ENCODE measurements at regions not wholly inside any gene's neighbourhood (a gene's known extent, or its start where the extent isn't known, plus 50 kb on each side); places are given as distances from the start of the nearest gene placed in this dataset.

DNA sequence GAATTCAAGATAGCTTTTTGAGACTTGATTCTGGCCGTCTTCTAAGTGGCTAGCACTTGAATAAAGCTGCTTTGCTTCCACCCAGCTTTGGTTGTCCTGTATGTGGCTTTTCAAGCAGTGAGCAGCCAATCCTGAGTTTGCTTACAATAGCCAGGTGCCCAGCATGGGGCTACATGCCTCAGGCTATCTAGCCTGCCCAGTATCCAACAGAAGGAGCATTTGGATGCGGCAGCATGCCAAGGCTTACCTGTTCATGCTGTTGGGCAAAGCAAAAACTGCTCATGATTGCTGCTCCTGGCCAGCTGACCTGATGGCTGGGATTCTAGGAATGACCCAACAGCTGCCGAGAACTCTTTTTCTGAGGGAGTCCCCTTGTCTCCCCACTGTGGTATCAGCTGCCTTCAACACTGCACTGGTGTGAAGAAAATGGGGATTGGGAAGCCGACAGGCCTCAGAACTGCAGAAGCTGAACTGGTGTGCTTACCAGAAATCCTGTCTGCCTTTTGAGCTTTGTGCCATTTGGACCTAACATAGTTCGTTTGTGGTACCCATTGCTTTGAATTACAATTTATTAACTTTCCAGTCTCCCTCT lies 618.9 kb upstream of the IGFBP3 start:
- no peak for TF ChIP-seq POLR2A (IDR thresholded peaks at IDR 0.05; ENCODE audit: extremely low read depth, insufficient read length)
- TF ChIP-seq, protein P1, sequence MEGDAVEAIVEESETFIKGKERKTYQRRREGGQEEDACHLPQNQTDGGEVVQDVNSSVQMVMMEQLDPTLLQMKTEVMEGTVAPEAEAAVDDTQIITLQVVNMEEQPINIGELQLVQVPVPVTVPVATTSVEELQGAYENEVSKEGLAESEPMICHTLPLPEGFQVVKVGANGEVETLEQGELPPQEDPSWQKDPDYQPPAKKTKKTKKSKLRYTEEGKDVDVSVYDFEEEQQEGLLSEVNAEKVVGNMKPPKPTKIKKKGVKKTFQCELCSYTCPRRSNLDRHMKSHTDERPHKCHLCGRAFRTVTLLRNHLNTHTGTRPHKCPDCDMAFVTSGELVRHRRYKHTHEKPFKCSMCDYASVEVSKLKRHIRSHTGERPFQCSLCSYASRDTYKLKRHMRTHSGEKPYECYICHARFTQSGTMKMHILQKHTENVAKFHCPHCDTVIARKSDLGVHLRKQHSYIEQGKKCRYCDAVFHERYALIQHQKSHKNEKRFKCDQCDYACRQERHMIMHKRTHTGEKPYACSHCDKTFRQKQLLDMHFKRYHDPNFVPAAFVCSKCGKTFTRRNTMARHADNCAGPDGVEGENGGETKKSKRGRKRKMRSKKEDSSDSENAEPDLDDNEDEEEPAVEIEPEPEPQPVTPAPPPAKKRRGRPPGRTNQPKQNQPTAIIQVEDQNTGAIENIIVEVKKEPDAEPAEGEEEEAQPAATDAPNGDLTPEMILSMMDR (IDR thresholded peaks at IDR 0.05; ENCODE audit: low read depth, low read length), result no peak
- TF ChIP-seq, protein P2, sequence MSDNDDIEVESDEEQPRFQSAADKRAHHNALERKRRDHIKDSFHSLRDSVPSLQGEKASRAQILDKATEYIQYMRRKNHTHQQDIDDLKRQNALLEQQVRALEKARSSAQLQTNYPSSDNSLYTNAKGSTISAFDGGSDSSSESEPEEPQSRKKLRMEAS (IDR thresholded peaks at IDR 0.05; ENCODE audit: low read depth, low read length), result no peak
- no peak for TF ChIP-seq MYC (IDR thresholded peaks at IDR 0.05; ENCODE audit: low read depth, low read length)
